HG02973 (cell line): ENCODE measurements at regions not wholly inside any gene's neighbourhood (a gene's known extent, or its start where the extent isn't known, plus 50 kb on each side); places are given as distances from the start of the nearest gene placed in this dataset.

Experiments used
- ATAC-seq: cut with Tn5 transposase; IDR thresholded peaks from one replicate; pipeline ENCODE4 v1.9.1; 2021; ENCODE audit warnings: moderate library complexity; ENCODE audit not compliant: unreplicated experiment

GRCh38 chrX:104309169-104309568, 54.4 kb upstream of the ESX1 start:
- no peak for ATAC-seq

GRCh38 chrX:104307341-104307740, 52.6 kb upstream of the ESX1 start:
- no peak for ATAC-seq

- ATAC-seq, result no peak
Measured at GRCh38 chrX:104306180-104306579, 51.4 kb upstream of the ESX1 start.
